B cell (primary cell): ENCODE measurements at regions not wholly inside any gene's neighbourhood (a gene's known extent, or its start where the extent isn't known, plus 50 kb on each side); places are given as distances from the start of the nearest gene placed in this dataset.

ENCODE experiments used
- ATAC-seq: fragments of 200-7000 bp; cut with Tn5 transposase; one replicate; pipeline ENCODE4 v1.10.0; 2021; ENCODE audit warnings: low read depth, mild to moderate bottlenecking, moderate number of reproducible peaks, moderate library complexity
- CTCF ChIA-PET: fragments of 350-600 bp; sonication (Branson Sonifier 250); formaldehyde crosslinking; loops from one replicate; lab custom pipeline; 2021; ENCODE audit warnings: antibody characterized with exemption, inconsistent platforms; lab: Charles Lee
- POLR2A ChIA-PET: fragments of 350-600 bp; sonication (Branson Sonifier 250); formaldehyde crosslinking; loops from one replicate; lab custom pipeline; 2021; ENCODE audit warnings: antibody characterized with exemption; lab: Charles Lee
- DNase-seq: peaks from one replicate; pipeline ENCODE4 v3.0.0; 2013
- H2AFZ ChIP-seq: 2 replicates; pipeline ENCODE4 v1.6.1; 2012; ENCODE audit warnings: mild to moderate bottlenecking, low read depth, low read length; ENCODE audit not compliant: insufficient read depth, poor library complexity, severe bottlenecking
- H3K27ac ChIP-seq, 2 donors: 1 replicate in 1 of 2; 2 replicates in 1 of 2; pipeline ENCODE4 v1.5.1; 2012 to 2013; ENCODE audit warnings: low read length in 2 of 2, mild to moderate bottlenecking in 2 of 2, moderate library complexity in 1 of 2
- H3K27me3 ChIP-seq, 4 experiments: fragments of 200-600 bp in 1 of 4; sonication (generic) in 1 of 4; replicated peaks in 1 of 4; 1 replicate in 2 of 4; 2 replicates in 2 of 4; pipeline versions ENCODE4 v1.6.1 to v1.7.0; 2013 to 2016; ENCODE audit warnings: low read length in 3 of 4, mild to moderate bottlenecking in 2 of 4, mixed read lengths in 1 of 4, moderate library complexity in 1 of 4; ENCODE audit not compliant: insufficient read depth in 4 of 4, control insufficient read depth in 3 of 4; ENCODE audit errors: control extremely low read depth in 1 of 4
- H3K36me3 ChIP-seq, 2 experiments: replicated peaks in 1 of 2; 1 replicate in 1 of 2; 2 replicates in 1 of 2; pipeline versions ENCODE4 v1.6.1 to v1.7.1; 2013; ENCODE audit warnings: low read length in 1 of 2; ENCODE audit not compliant: insufficient read depth in 2 of 2, control insufficient read depth in 1 of 2; ENCODE audit errors: control extremely low read depth in 1 of 2, extremely low read depth in 1 of 2
- H3K4me1 ChIP-seq, 2 donors: fragments of 200-600 bp in 1 of 2; sonication (generic) in 1 of 2; 1 replicate in 1 of 2; 2 replicates in 1 of 2; pipeline versions ENCODE4 v1.5.1 to v1.6.1; 2013 to 2017; ENCODE audit warnings: low read length in 2 of 2; ENCODE audit not compliant: control insufficient read depth in 2 of 2, insufficient read depth in 2 of 2
- H3K4me2 ChIP-seq: replicated peaks from 2 replicates; pipeline ENCODE3; 2012; ENCODE audit warnings: mild to moderate bottlenecking, low read depth, low read length; ENCODE audit not compliant: poor library complexity, severe bottlenecking
- H3K4me3 ChIP-seq, 5 experiments: fragments of 200-600 bp in 1 of 5; sonication (generic) in 1 of 5; 1 replicate in 3 of 5; 2 replicates in 2 of 5; pipeline versions ENCODE4 v1.5.1 to v1.7.0; 2011 to 2016; ENCODE audit warnings: low read length in 4 of 5, mild to moderate bottlenecking in 4 of 5, low read depth in 2 of 5, control low read depth in 1 of 5, moderate library complexity in 1 of 5; ENCODE audit not compliant: insufficient read depth in 1 of 5; ENCODE audit errors: control extremely low read depth in 1 of 5, extremely low read depth in 1 of 5
- H3K79me2 ChIP-seq: fragments of 200-600 bp; sonication (generic); one replicate; pipeline ENCODE4 v1.6.0; 2016; ENCODE audit warnings: low read length; ENCODE audit not compliant: control insufficient read depth, insufficient read depth
- H3K9ac ChIP-seq: fragments of 200-600 bp; sonication (generic); 2 replicates; pipeline ENCODE4 v1.6.1; 2017; ENCODE audit warnings: mild to moderate bottlenecking, low read length, moderate library complexity
- H3K9me3 ChIP-seq, 3 donors: one replicate each; pipeline versions ENCODE4 v1.6.1 to v1.7.1; 2013; ENCODE audit warnings: low read length in 2 of 3; ENCODE audit not compliant: control insufficient read depth in 2 of 3, insufficient read depth in 1 of 3; ENCODE audit errors: control extremely low read depth in 1 of 3
- H4K20me1 ChIP-seq: 2 replicates; pipeline ENCODE4 v1.6.0; 2012; ENCODE audit warnings: mild to moderate bottlenecking, low read length; ENCODE audit not compliant: insufficient read depth, control insufficient read depth, poor library complexity, severe bottlenecking
- H3K27ac Mint-ChIP-seq: one replicate; pipeline ENCODE4 v1.8.0; 2021; ENCODE audit warnings: mixed read lengths
- H3K27me3 Mint-ChIP-seq: one replicate; pipeline ENCODE4 v1.8.0; 2021; ENCODE audit warnings: mixed read lengths
- H3K4me1 Mint-ChIP-seq: one replicate; pipeline ENCODE4 v1.8.0; 2021; ENCODE audit warnings: mixed read lengths
- H3K4me3 Mint-ChIP-seq: one replicate; pipeline ENCODE4 v1.8.0; 2021; ENCODE audit warnings: mixed read lengths
- H3K9me3 Mint-ChIP-seq: one replicate; pipeline ENCODE4 v1.8.0; 2022; ENCODE audit warnings: mixed read lengths; ENCODE audit not compliant: insufficient read depth
- CTCF ChIP-seq: fragments of 200-600 bp; IDR thresholded peaks from one replicate; pipeline ENCODE4 v1.8.0; 2022; ENCODE audit warnings: antibody characterized with exemption, mild to moderate bottlenecking
- EZH2 ChIP-seq: IDR thresholded peaks from 2 replicates; pipeline ENCODE4 v1.6.1; 2012; ENCODE audit warnings: borderline replicate concordance, low read depth, mild to moderate bottlenecking, moderate library complexity, low read length; ENCODE audit not compliant: insufficient read depth, poor library complexity, severe bottlenecking
- WGBS: methylation state at CpG from one replicate; pipeline ENCODE4 v1.1.5; 2013; ENCODE audit warnings: missing lambda C conversion rate; ENCODE audit not compliant: insufficient coverage; 5-methylcytosine and 5-hydroxymethylcytosine counted together
- intact Hi-C: fragments of 100-400 bp; cut with micrococcal nuclease; formaldehyde crosslinking; loops from one replicate; pipeline ENCODE4 v1.10.0; 2022

- no peak for DNase-seq
- CTCF ChIA-PET, result no interaction called here
- Mint-ChIP-seq H3K4me3 (no peak overlapping the region), H3K27me3 (peaks cover 9% of the 10 kb centered on the region), H3K4me1 (no peaks in the 10 kb centered on the region), H3K9me3 (no peaks in the 10 kb centered on the region), H3K27ac (no peak overlapping the region)
- Histone ChIP-seq H3K27ac (no peak overlapping the region), H3K9ac (no peak overlapping the region), H3K36me3 (no peaks in the 10 kb centered on the region), H3K9me3 (no peaks in the 10 kb centered on the region), H3K4me2 (no peak overlapping the region), H3K27me3 (no peaks in the 10 kb centered on the region), H3K4me3 (no peak overlapping the region), H2AFZ (no peak overlapping the region), H3K4me1 (no peaks in the 10 kb centered on the region), H3K79me2 (no peaks in the 10 kb centered on the region), H4K20me1 (no peaks in the 10 kb centered on the region)
- ATAC-seq, result no peak
- intact Hi-C loops, result no loop called here
- no CpG with 5 or more reads among the region's 2 CpGs for WGBS
- POLR2A ChIA-PET, result no interaction called here
- TF ChIP-seq CTCF, result no peak
- TF ChIP-seq EZH2, result no peak
Measured at GRCh38 chr3:59191651-59192050, 141.8 kb upstream of the CFAP20DC start.

DNA sequence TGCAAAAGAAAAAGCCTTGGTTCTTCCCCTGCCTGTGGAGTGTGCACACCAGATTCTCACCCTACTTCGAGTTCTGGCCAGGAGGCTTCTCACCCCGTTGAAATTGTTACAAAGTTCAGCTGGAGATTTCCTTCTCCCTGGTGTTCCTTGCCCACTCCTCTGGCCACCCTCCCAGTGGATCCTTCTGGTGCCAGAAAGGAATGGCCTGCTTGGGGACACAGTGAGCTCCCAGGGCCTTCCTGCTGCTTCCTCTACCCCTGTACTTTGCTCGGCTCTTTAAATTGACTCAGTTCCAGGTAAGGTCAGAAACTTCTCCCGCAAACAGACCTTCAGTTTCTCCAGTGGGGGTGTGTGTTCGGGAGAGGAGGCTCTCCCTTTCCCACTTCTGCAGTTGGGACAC, 140.1 kb upstream of the CFAP20DC start:
- no peaks in the 10 kb centered on the region for H3K9me3 ChIP-seq
- no peak overlapping the region for H3K4me3 ChIP-seq
- no peak overlapping the region for H3K9ac ChIP-seq
- no peaks in the 10 kb centered on the region for H3K27me3 ChIP-seq
- H4K20me1 ChIP-seq, result no peaks in the 10 kb centered on the region
- ChIA-PET CTCF (no interaction called here), POLR2A (no interaction called here)
- no peaks in the 10 kb centered on the region for H3K4me1 ChIP-seq
- peaks cover 9% of the 10 kb centered on the region for H3K27me3 Mint-ChIP-seq
- H3K27ac ChIP-seq, result no peak overlapping the region
- intact Hi-C loops, result no loop called here
- DNase-seq, result no peak
- TF ChIP-seq CTCF, result no peak
- no peak for TF ChIP-seq EZH2
- H3K79me2 ChIP-seq, result no peaks in the 10 kb centered on the region
- no peak overlapping the region for H3K27ac Mint-ChIP-seq
- no peaks in the 10 kb centered on the region for H3K9me3 Mint-ChIP-seq
- WGBS, result 84% methylated on average over 3 of the region's 5 CpGs
- no peak for ATAC-seq
- no peaks in the 10 kb centered on the region for H3K4me1 Mint-ChIP-seq
- no peak overlapping the region for H3K4me2 ChIP-seq
- H3K36me3 ChIP-seq, result no peaks in the 10 kb centered on the region
- H3K4me3 Mint-ChIP-seq, result no peak overlapping the region
- H2AFZ ChIP-seq, result no peak overlapping the region
